Vagina (tissue), 2 donors: ENCODE measurements at regions not wholly inside any gene's neighbourhood (a gene's known extent, or its start where the extent isn't known, plus 50 kb on each side); places are given as distances from the start of the nearest gene placed in this dataset.

Source experiments
- CTCF ChIP-seq, 3 experiments: fragments of 450-650 bp in 2 of 3; fragments of 200-600 bp in 1 of 3; sonication (generic) in 1 of 3; IDR thresholded peaks; one replicate each; pipeline ENCODE4 v1.5.1; 2017 to 2019; ENCODE audit warnings: antibody characterized with exemption in 3 of 3, mild to moderate bottlenecking in 2 of 3, moderate library complexity in 2 of 3
- POLR2A ChIP-seq, 2 donors: fragments of 450-650 bp; IDR thresholded peaks; one replicate each; pipeline ENCODE4 v1.6.1; 2017; ENCODE audit warnings: antibody characterized with exemption in 2 of 2, mild to moderate bottlenecking in 2 of 2, moderate library complexity in 2 of 2

- TF ChIP-seq POLR2A (IDR thresholded peaks at IDR 0.05) (no peak), CTCF (IDR thresholded peaks at IDR 0.05) (no peak)
Observed at GRCh38 chr7:24361001-24361400, 77.0 kb downstream of the NPY start.
